Inflammatory macrophage treated with lipopolysaccharide for 4 hours (primary cell): ENCODE measurements at regions not wholly inside any gene's neighbourhood (a gene's known extent, or its start where the extent isn't known, plus 50 kb on each side); places are given as distances from the start of the nearest gene placed in this dataset.

Experiments used
- DNase-seq: peaks from one replicate; pipeline ENCODE4 v3.0.0-alpha.2; 2020

DNA sequence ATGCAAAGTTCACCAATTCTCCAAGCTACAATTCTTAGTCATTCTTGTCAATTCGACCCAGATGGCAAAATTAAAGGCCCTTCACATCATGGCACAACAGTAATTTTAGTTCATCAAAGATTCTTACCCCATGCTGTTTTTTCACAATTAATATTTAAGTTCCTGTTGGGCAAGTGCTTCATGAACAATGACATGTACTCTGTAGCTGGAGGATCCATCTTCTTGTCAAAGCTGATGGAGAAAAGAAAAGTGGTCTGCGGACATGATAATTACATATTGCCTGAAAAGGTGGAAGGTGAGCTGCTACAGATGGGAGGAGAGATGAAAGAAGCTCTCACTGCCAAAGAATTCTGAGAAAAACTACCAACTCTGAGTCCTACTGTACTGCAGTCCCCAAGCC, 1370.3 kb upstream of the SLC10A2 start:
- no peak for DNase-seq

DNA sequence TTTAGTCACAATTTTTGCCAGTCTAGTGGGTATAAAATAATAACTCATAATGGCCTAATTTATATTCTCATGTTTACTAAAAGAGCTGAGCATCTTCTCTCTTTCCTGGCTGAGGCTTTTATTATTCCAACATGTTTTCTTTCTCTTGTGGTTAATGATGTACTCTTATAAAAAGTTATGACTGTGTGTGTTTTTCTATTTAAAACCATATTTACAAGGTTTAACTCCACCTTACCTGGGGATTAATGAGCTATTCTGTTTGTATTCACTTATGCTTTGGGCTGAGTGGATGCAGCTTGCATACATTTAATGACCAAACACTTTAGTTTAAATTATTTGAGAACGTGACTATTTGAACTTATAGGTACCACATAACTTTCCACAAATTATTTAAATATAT, 1365.7 kb upstream of the SLC10A2 start:
- DNase-seq, result no peak

- DNase-seq, result no peak
Observed at GRCh38 chr13:104426435-104426834, 1360.2 kb upstream of the SLC10A2 start.

GRCh38 chr13:104422668-104423067, 1356.5 kb upstream of the SLC10A2 start:
- DNase-seq, result no peak

DNA sequence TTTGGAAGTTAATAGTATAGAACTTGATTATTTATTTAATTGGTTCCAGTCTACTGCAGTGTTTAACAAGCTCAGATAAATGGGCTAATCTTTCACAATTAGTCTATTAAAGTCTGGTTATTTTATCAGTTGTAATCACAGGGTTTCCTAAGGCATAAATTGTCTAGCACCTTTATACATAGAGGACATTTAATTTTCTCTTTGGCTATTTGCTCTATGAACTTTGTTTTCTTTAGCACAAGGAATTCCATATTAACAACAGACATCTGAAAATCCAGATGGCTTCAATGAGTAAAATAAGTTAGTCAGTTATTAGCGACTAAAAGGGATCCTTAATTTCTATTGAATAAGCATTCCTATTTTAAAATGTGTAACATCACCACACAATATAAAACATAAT, 1350.8 kb upstream of the SLC10A2 start:
- no peak for DNase-seq

- no peak for DNase-seq
Observed at GRCh38 chr13:104414771-104415170, 1348.6 kb upstream of the SLC10A2 start.

GRCh38 chr13:104414181-104414580, 1348.0 kb upstream of the SLC10A2 start:
- DNase-seq, result no peak

DNA sequence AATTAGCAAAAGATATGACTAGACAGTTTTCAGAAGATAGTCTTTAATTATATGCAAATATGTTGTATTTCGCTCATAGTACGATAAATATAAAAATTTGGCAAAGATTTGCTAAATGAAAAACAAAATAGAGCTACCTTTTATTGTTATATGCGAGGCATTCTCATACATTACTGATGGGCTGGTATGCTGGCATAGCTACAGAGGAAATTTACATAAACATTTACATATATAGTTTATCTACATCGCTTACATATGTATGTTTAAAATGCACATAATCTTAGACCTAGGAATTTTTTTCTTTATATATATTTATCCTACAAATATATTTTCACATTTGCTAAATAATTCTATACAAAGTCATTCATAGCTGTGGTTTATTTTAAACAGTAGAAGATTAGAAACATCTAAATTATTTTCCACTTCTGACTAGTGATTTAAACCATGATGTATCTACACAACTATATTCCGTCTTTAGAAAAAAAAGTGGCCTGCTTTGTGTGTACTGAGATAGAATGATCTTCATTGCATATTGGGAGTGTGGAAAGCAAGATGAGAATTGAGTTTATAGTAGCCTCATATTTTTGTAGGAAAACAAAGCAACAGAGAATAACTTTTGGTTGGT, 1345.0 kb upstream of the SLC10A2 start:
- DNase-seq, result no peak

GRCh38 chr13:104408733-104409132, 1342.5 kb upstream of the SLC10A2 start:
- no peak for DNase-seq

GRCh38 chr13:104404325-104404724, 1338.1 kb upstream of the SLC10A2 start:
- DNase-seq, result no peak

DNA sequence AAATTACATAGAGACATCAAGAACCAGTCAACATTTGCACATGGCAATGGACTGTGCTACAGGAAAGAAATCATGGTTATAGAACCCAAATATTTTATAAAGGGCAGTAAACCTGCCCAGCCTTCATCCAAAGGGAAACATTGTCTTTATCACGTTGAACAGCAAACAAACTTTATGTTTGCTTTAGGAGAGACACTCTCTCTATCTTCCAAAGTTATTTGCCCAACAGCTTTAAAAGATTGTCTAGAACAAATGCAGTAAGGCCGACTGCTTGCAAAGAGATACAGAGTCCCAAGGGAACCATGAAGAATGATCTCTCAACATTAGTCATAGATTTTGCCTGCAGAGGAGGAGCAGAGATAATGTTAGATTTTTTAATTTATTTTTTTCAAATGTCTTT, 1323.5 kb upstream of the SLC10A2 start:
- DNase-seq, result no peak

DNA sequence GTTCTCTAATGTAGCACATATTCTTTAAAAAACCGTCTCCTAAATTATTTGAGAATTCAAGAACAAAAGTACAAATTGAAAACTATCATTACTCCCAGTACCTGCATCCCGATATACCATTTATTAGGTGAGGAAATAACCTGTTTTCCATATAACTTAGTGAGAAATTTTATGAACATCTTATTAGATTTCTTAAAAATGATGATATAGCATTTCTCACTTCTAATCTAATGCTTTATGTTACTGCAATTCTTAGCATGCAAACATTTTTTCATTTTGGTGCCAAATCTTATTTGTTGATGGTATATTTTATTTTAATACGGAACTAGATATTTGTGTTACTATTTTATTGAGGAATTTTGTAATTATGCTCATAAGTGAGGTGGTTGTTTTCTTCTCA, 1321.3 kb upstream of the SLC10A2 start:
- no peak for DNase-seq

GRCh38 chr13:104385404-104385803, 1319.2 kb upstream of the SLC10A2 start:
- no peak for DNase-seq

- DNase-seq, result no peak
Observed at GRCh38 chr13:104382951-104383350, 1316.7 kb upstream of the SLC10A2 start.

GRCh38 chr13:104376588-104376987, 1310.4 kb upstream of the SLC10A2 start:
- DNase-seq, result no peak

DNA sequence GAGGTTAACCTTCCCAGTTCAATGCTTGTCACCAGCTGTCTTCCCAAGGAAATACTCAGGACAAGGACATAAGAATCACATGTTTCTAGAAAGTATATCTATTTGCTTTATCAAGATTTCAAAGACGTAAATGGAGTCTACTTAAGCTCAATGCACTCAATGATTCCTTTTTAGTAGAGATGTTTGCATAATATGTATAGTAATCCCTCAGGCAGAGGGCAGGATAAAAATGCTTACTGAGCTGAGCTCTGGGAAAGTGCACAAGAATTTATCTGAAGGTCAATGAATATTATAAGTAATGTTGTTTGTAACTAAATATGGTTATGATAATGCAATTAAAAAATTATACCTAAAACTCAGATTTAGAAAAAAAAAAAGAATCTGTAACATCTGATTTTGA, 1309.4 kb upstream of the SLC10A2 start:
- no peak for DNase-seq

- no peak for DNase-seq
Observed at GRCh38 chr13:104372095-104372655, 1306.0 kb upstream of the SLC10A2 start.

- DNase-seq, result no peak
Observed at GRCh38 chr13:104365430-104365829, 1299.2 kb upstream of the SLC10A2 start.

DNA sequence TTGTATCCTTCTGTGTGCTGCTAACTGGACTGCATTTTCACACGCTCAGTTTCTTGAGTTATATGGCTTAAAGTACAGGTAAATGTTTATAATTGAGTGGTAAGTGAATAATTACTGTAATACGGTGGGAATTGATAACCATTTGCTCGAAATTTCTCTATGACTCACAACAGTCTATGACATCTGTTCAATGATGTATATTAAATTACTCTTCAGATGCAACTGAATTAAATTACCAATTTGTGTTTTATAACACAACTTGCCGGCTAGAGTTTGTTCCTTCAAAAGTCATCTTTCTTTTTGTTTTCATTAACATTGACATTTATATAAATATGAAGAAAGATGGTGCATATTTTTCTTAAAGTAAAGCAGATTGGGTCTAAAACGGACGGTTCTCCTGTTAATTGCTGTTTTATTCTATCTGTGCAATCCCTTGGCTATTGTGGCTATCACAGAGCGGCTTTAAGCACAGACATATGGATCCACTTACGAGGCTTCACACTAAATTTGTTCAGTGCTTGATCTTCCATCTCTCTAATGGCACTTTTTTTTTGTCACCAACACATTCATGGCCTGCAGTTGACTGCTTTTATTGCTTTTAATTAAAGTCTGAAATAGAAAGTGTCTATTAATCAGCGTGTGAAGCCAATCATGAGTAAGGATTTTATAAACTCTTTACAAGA, 1291.6 kb upstream of the SLC10A2 start:
- no peak for DNase-seq

DNA sequence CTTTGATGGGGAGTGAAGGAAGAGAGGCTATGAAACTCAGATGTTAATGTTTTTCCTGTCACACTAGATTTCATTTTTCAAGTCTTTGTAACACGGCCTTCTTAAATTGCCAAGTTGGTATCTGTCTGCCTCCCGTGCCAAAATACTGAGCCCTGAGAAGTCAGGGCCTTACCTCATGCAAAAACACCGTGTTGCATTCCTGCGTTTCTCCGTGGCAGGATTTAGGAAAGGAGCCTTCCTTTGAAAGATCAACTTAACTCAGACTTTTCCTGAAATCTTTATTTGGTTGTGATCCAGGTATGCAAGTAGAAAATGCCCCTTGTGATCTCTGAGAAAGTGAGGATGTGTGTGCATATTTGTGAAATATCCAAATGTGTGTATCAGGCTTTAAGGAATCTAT, 1291.0 kb upstream of the SLC10A2 start:
- DNase-seq, result no peak

DNA sequence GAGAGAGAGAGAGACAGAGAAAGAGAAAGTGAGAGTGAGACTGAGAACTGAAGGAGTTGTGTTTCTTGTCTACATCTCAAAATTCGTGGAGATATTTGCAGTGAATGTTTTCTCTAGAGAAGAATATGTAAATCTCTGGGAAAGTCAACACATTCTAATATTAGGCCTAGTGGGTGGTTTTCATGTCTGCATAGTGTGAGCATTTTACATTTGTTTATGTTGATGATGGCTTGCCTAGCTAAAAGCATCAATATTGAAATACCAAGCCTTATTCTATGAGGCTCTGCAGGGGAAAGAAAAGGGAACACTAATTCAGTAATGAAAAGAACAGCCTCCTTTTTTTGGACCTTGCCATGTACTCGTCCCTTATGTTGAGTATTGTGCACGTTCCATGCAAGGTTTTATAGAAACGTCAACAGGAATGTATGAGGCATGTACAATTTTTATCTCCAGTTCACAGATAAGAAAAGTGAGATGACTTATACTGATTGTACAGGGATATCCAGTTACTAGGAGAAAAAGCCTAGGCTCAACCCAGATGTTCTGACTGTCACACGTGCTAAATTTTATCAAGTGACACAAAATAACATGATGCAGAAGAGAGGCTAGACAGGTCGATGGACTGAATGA, 1288.9 kb upstream of the SLC10A2 start:
- DNase-seq, result no peak

GRCh38 chr13:104327211-104327610, 1261.0 kb upstream of the SLC10A2 start:
- DNase-seq, result no peak

- DNase-seq, result no peak
Observed at GRCh38 chr13:104326523-104326922, 1260.3 kb upstream of the SLC10A2 start.

DNA sequence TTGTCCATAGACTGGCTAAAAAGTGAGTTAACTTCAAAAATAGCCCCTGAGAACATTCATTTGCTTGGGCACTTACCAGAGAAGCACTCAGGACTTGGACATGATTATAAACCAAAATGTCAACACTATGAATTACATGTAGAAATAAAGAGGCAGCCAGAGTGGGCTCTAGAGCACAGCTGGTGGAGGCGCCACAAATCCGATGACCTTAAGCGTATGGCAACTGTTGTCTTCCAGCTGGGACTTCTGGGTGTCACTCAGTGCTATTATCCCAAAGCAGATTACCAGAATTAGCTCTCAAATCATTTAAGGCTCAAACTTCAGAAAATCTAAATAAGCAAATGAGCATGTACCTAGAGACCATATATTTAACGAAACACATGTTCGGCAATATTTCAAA, 1255.5 kb upstream of the SLC10A2 start:
- DNase-seq, result no peak
